HCT116 (cell line): ENCODE measurements at regions not wholly inside any gene's neighbourhood (a gene's known extent, or its start where the extent isn't known, plus 50 kb on each side); places are given as distances from the start of the nearest gene placed in this dataset.

Source experiments
- ATAC-seq: fragments of 200-7000 bp; cut with Tn5 transposase; 2 replicates; pipeline ENCODE4 v1.9.1; 2020; ENCODE audit warnings: mild to moderate bottlenecking, moderate library complexity
- BruUV-seq: library from RNA; stranded (reverse); fragments of 400-500 nt; replicated peaks from 2 replicates; lab custom pipeline; 2021; lab: Mats Ljungman, UMichigan
- CTCF ChIA-PET: fragments of 300-600 bp; sonication (Branson Sonifier 250); formaldehyde crosslinking; loops from one replicate; lab custom pipeline; 2021; ENCODE audit warnings: antibody characterized with exemption; lab: Charles Lee
- POLR2A ChIA-PET: fragments of 300-600, 350-600 bp; sonication (Branson Sonifier 250); formaldehyde crosslinking; loops from one replicate; lab custom pipeline; 2021; ENCODE audit warnings: antibody characterized with exemption; lab: Charles Lee
- RAD21 ChIA-PET, 2 experiments: fragments of 300-600 bp; sonication (Branson Sonifier 250); formaldehyde crosslinking; loops; one replicate each; lab custom pipeline; 2023; ENCODE audit warnings: low total read pairs in 2 of 2; ENCODE audit not compliant: uncharacterized antibody in 2 of 2, unreplicated experiment in 2 of 2, low non-redundant PET in 1 of 2; lab: Charles Lee
- DNase-seq: peaks from one replicate; pipeline ENCODE4 v3.0.0-alpha.2; 2010; ENCODE audit warnings: low read depth, low spot score
- H2AFZ ChIP-seq: fragments of 200-600 bp; shearing (Covaris generic), sonication (generic); 2 replicates; pipeline ENCODE4 v1.6.1; 2017; ENCODE audit warnings: low read depth, mixed run types, mixed read lengths, antibody characterized with exemption, low read length; ENCODE audit not compliant: poor library complexity, severe bottlenecking
- H3K27ac ChIP-seq: 2 replicates; pipeline ENCODE4 v1.5.1; 2012; ENCODE audit warnings: low read depth, low read length
- H3K27me3 ChIP-seq: fragments of 200-600 bp; sonication (generic); 2 replicates; pipeline ENCODE4 v1.6.1; 2016; ENCODE audit warnings: mixed run types, low read length, mixed read lengths; ENCODE audit not compliant: insufficient read depth
- H3K36me3 ChIP-seq, 2 experiments: fragments of 200-500 bp in 1 of 2; fragments of 200-600 bp in 1 of 2; sonication (Bioruptor generic) in 1 of 2; sonication (generic) in 1 of 2; 2 replicates each; pipeline versions ENCODE4 v1.5.1 to v1.6.1; 2014 to 2016; ENCODE audit warnings: low read length in 2 of 2, inconsistent platforms in 1 of 2, mixed read lengths in 1 of 2, mixed run types in 1 of 2; ENCODE audit not compliant: insufficient read depth in 2 of 2, control insufficient read depth in 1 of 2
- H3K4me1 ChIP-seq, 2 experiments: fragments of 200-600 bp in 1 of 2; sonication (generic) in 1 of 2; 2 replicates each; pipeline versions ENCODE4 v1.5.1 to v1.6.1; 2012 to 2017; ENCODE audit warnings: low read length in 2 of 2, inconsistent platforms in 1 of 2, mild to moderate bottlenecking in 1 of 2, mixed read lengths in 1 of 2, mixed run types in 1 of 2, moderate library complexity in 1 of 2; ENCODE audit not compliant: insufficient read depth in 2 of 2, control insufficient read depth in 1 of 2
- H3K4me2 ChIP-seq: fragments of 200-600 bp; sonication (generic); 2 replicates; pipeline ENCODE4 v1.6.1; 2017; ENCODE audit warnings: mixed run types, low read length, mixed read lengths
- H3K4me3 ChIP-seq, 2 experiments: fragments of 200-600 bp in 1 of 2; sonication (generic) in 1 of 2; replicated peaks in 1 of 2; 2 replicates each; pipeline ENCODE4 v1.5.1; 2011 to 2016; ENCODE audit warnings: low read length in 2 of 2, control low read depth in 1 of 2, low read depth in 1 of 2, mild to moderate bottlenecking in 1 of 2, mixed read lengths in 1 of 2, mixed run types in 1 of 2
- H3K79me2 ChIP-seq: fragments of 200-600 bp; sonication (generic); 2 replicates; pipeline ENCODE4 v1.6.1; 2017; ENCODE audit warnings: mild to moderate bottlenecking, mixed run types, low read length, moderate library complexity, mixed read lengths; ENCODE audit not compliant: insufficient read depth
- H3K9ac ChIP-seq: fragments of 200-600 bp; sonication (generic); 2 replicates; pipeline ENCODE4 v1.6.1; 2016; ENCODE audit warnings: low read length, mixed read lengths
- H3K9me2 ChIP-seq: fragments of 200-600 bp; sonication (generic), shearing (Covaris generic); 2 replicates; pipeline ENCODE4 v1.6.1; 2017; ENCODE audit warnings: mixed run types, mild to moderate bottlenecking, moderate library complexity; ENCODE audit not compliant: insufficient read depth
- H3K9me3 ChIP-seq, 2 experiments: fragments of 200-500 bp in 1 of 2; fragments of 200-600 bp in 1 of 2; sonication (Bioruptor generic) in 1 of 2; sonication (generic) in 1 of 2; 2 replicates each; pipeline ENCODE4 v1.6.1; 2014 to 2017; ENCODE audit warnings: low read length in 2 of 2, mixed read lengths in 2 of 2, inconsistent platforms in 1 of 2, low read depth in 1 of 2, mild to moderate bottlenecking in 1 of 2, mixed run types in 1 of 2, moderate library complexity in 1 of 2; ENCODE audit not compliant: control insufficient read depth in 1 of 2, insufficient read depth in 1 of 2
- H4K20me1 ChIP-seq: fragments of 200-600 bp; sonication (generic), shearing (Covaris generic); 2 replicates; pipeline ENCODE4 v1.6.1; 2017; ENCODE audit warnings: mixed run types, mild to moderate bottlenecking, moderate library complexity; ENCODE audit not compliant: insufficient read depth
- CBX3 ChIP-seq: IDR thresholded peaks from 2 replicates; pipeline ENCODE4 v1.6.1; 2012; ENCODE audit warnings: low read depth
- CEBPB ChIP-seq: IDR thresholded peaks from 2 replicates; pipeline ENCODE4 v1.6.1; 2012; ENCODE audit warnings: low read depth
- EGR1 ChIP-seq: IDR thresholded peaks from 2 replicates; pipeline ENCODE4 v1.6.1; 2012; ENCODE audit warnings: low read depth
- EZH2phosphoT487 ChIP-seq: fragments of 200-600 bp; IDR thresholded peaks from 2 replicates; pipeline ENCODE4 v1.6.1; 2018; ENCODE audit warnings: antibody characterized with exemption, borderline replicate concordance
- POLR2AphosphoS5 ChIP-seq: IDR thresholded peaks from 2 replicates; pipeline ENCODE4 v1.6.1; 2011; ENCODE audit warnings: mild to moderate bottlenecking, low read depth, low read length, moderate library complexity
- SIN3A ChIP-seq: IDR thresholded peaks from 2 replicates; pipeline ENCODE4 v1.6.1; 2012; ENCODE audit warnings: low read depth
- SP1 ChIP-seq: IDR thresholded peaks from 2 replicates; pipeline ENCODE4 v1.6.1; 2012; ENCODE audit warnings: low read depth
- YY1 ChIP-seq: IDR thresholded peaks from 2 replicates; pipeline ENCODE4 v1.6.1; 2011; ENCODE audit warnings: low read length, low read depth, moderate library complexity, mild to moderate bottlenecking; ENCODE audit not compliant: insufficient replicate concordance; ENCODE audit errors: extremely low read depth
- ZNF274 ChIP-seq: fragments of 200-500 bp; sonication (Bioruptor generic); IDR thresholded peaks from 2 replicates; pipeline ENCODE4 v1.6.1; 2014; ENCODE audit warnings: mild to moderate bottlenecking, low read depth, low read length, inconsistent platforms
- intact Hi-C: fragments of 100-400 bp; cut with micrococcal nuclease; formaldehyde crosslinking; loops from 2 replicates; pipeline ENCODE4 v1.10.0; 2022
- TF ChIP-seq, protein P1 (sequence below): IDR thresholded peaks from 2 replicates; pipeline ENCODE4 v1.6.1; 2012
- TF ChIP-seq, protein P2 (sequence below): IDR thresholded peaks from 2 replicates; pipeline ENCODE4 v1.6.1; 2012; ENCODE audit warnings: low read depth

DNA sequence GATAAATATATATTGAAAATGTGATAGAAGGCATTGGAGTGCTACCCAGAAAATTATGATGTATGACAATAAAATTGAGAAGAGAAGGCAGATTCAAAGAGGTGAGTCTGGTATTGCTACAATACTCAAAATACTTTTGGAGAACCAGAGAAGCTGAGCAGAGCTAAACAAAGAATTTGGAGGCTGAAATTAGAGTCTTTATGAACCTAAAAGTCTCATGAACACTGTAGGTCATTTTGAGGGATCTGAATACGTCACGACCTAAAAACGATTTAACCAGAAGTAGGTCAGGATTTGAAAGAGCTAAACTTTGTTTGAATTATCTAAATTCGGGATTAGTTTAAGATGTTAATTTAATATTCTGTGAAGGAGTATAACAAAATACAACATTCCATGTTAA, 182.4 kb upstream of the CDH9 start (continued):
- TF ChIP-seq CEBPB = no peak
- TF ChIP-seq EGR1 = no peak
- TF ChIP-seq, protein P1, sequence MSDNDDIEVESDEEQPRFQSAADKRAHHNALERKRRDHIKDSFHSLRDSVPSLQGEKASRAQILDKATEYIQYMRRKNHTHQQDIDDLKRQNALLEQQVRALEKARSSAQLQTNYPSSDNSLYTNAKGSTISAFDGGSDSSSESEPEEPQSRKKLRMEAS = no peak
- TF ChIP-seq, all 23 proteins: peak for 0

DNA sequence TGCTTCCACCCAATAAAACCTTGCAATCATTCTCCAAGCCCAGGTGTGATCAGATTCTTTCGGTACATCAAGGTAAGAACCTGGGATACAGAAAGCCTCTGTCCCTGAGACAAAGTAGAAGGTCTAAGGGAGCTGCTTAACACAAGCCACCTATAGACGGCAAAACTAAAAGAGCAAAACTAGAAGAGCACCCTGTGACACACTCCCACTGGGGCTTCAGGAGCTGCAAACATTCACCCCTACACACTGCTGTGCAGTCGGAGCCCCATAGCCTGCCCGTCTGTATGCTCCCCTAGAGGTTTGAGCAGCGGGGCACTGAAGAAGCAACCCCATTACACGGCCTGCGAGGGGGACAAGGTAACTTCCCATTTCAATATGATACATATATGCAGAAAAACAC, 179.6 kb upstream of the CDH9 start:
- TF ChIP-seq YY1 (no peak), SP1 (no peak), CBX3 (no peak), POLR2AphosphoS5 (no peak), EZH2phosphoT487 (no peak), ZNF274 (no peak), SIN3A (no peak)
- TF ChIP-seq, protein P2, sequence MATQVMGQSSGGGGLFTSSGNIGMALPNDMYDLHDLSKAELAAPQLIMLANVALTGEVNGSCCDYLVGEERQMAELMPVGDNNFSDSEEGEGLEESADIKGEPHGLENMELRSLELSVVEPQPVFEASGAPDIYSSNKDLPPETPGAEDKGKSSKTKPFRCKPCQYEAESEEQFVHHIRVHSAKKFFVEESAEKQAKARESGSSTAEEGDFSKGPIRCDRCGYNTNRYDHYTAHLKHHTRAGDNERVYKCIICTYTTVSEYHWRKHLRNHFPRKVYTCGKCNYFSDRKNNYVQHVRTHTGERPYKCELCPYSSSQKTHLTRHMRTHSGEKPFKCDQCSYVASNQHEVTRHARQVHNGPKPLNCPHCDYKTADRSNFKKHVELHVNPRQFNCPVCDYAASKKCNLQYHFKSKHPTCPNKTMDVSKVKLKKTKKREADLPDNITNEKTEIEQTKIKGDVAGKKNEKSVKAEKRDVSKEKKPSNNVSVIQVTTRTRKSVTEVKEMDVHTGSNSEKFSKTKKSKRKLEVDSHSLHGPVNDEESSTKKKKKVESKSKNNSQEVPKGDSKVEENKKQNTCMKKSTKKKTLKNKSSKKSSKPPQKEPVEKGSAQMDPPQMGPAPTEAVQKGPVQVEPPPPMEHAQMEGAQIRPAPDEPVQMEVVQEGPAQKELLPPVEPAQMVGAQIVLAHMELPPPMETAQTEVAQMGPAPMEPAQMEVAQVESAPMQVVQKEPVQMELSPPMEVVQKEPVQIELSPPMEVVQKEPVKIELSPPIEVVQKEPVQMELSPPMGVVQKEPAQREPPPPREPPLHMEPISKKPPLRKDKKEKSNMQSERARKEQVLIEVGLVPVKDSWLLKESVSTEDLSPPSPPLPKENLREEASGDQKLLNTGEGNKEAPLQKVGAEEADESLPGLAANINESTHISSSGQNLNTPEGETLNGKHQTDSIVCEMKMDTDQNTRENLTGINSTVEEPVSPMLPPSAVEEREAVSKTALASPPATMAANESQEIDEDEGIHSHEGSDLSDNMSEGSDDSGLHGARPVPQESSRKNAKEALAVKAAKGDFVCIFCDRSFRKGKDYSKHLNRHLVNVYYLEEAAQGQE = no peak
- TF ChIP-seq, all 23 proteins: peak for 0
- peaks cover 8 to 12% of the 10 kb centered on the region in 2 experiments; a peak in 2 of 4 replicates for H3K9me3 ChIP-seq
- H3K4me3 ChIP-seq = no peak overlapping the region
- no peak overlapping the region for H3K4me2 ChIP-seq
- POLR2A ChIA-PET = no interaction called here
- no peaks in the 10 kb centered on the region for H3K36me3 ChIP-seq
- H3K27ac ChIP-seq = no peak overlapping the region
- no TSS peak for BruUV-seq
- no peak overlapping the region for H2AFZ ChIP-seq
- no peaks in the 10 kb centered on the region for H3K9me2 ChIP-seq
- intact Hi-C loops = no loop called here
- no peaks in the 10 kb centered on the region for H3K4me1 ChIP-seq
- DNase-seq (no peak), ATAC-seq (no peak)
- no peak overlapping the region for H3K9ac ChIP-seq
- RAD21 ChIA-PET = no interaction called here
- H3K79me2 ChIP-seq = no peaks in the 10 kb centered on the region
- H3K27me3 ChIP-seq = no peaks in the 10 kb centered on the region
- no peaks in the 10 kb centered on the region for H4K20me1 ChIP-seq
- CTCF ChIA-PET = no interaction called here
